HFFc6 (cell line): ENCODE measurements at regions not wholly inside any gene's neighbourhood (a gene's known extent, or its start where the extent isn't known, plus 50 kb on each side); places are given as distances from the start of the nearest gene placed in this dataset.

Source experiments
- DNase-seq: peaks from one replicate; pipeline ENCODE4 v3.0.0-alpha.2; 2018
- H3K27ac Mint-ChIP-seq: 2 replicates; pipeline ENCODE4 v1.8.0; 2020; ENCODE audit warnings: mild to moderate bottlenecking, mixed read lengths
- H3K27me3 Mint-ChIP-seq: 2 replicates; pipeline ENCODE4 v1.8.0; 2021; ENCODE audit warnings: mild to moderate bottlenecking, moderate library complexity, mixed read lengths; ENCODE audit not compliant: insufficient read depth
- H3K36me3 Mint-ChIP-seq: 2 replicates; pipeline ENCODE4 v1.8.0; 2021; ENCODE audit warnings: low read depth, mixed read lengths
- H3K4me1 Mint-ChIP-seq: 2 replicates; pipeline ENCODE4 v1.8.0; 2020; ENCODE audit warnings: low read depth, mixed read lengths
- H3K4me3 Mint-ChIP-seq: 2 replicates; pipeline ENCODE4 v1.8.0; 2020; ENCODE audit warnings: mild to moderate bottlenecking, moderate library complexity, mixed read lengths
- H3K9me3 Mint-ChIP-seq: 2 replicates; pipeline ENCODE4 v1.8.0; 2020; ENCODE audit warnings: mild to moderate bottlenecking, mixed read lengths
- TF ChIP-seq, protein P1 (sequence below): fragments of 200-600 bp; sonication (generic); IDR thresholded peaks from 2 replicates; pipeline ENCODE4 v1.5.0; 2021; ENCODE audit warnings: antibody characterized with exemption, mild to moderate bottlenecking

DNA sequence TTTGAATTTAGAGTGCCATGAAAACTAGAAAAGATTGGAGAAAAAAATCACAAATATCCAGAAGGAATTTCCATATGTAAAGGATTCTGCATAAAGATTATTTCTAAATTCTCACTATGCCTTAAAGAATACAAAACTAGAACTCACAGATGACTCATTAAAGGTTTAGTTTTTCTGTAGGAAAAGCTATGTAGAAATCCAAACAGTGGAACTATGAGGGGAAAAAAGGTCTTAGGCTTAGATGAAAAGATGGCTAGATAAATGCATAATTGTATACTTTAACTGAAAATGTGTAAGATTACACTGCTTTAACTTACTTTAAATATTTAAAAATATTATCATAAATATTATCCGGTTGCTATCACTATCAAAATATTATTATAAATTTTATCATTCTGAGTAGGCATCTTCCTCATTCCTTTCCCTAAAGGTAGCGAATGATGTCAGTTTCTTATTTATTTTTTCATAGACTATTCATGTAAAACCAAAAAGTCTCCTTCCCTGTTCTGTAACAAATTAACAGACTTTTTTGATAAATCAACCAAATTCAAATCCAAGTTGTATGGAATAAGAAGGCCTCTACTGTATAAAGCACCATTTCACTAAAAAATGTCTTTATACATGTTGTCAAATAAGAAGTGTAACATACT lies 69.1 kb upstream of the COMTD1 start:
- H3K27ac Mint-ChIP-seq, result no peak overlapping the region
- peaks cover 5% of the 10 kb centered on the region; the same call in 1 of the 2 replicates for H3K36me3 Mint-ChIP-seq
- H3K9me3 Mint-ChIP-seq, result peaks cover 12% of the 10 kb centered on the region
- H3K27me3 Mint-ChIP-seq, result peaks cover 8% of the 10 kb centered on the region
- TF ChIP-seq, protein P1, sequence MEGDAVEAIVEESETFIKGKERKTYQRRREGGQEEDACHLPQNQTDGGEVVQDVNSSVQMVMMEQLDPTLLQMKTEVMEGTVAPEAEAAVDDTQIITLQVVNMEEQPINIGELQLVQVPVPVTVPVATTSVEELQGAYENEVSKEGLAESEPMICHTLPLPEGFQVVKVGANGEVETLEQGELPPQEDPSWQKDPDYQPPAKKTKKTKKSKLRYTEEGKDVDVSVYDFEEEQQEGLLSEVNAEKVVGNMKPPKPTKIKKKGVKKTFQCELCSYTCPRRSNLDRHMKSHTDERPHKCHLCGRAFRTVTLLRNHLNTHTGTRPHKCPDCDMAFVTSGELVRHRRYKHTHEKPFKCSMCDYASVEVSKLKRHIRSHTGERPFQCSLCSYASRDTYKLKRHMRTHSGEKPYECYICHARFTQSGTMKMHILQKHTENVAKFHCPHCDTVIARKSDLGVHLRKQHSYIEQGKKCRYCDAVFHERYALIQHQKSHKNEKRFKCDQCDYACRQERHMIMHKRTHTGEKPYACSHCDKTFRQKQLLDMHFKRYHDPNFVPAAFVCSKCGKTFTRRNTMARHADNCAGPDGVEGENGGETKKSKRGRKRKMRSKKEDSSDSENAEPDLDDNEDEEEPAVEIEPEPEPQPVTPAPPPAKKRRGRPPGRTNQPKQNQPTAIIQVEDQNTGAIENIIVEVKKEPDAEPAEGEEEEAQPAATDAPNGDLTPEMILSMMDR, result no peak
- no peak overlapping the region for H3K4me3 Mint-ChIP-seq
- no peak for DNase-seq
- no peaks in the 10 kb centered on the region for H3K4me1 Mint-ChIP-seq

DNA sequence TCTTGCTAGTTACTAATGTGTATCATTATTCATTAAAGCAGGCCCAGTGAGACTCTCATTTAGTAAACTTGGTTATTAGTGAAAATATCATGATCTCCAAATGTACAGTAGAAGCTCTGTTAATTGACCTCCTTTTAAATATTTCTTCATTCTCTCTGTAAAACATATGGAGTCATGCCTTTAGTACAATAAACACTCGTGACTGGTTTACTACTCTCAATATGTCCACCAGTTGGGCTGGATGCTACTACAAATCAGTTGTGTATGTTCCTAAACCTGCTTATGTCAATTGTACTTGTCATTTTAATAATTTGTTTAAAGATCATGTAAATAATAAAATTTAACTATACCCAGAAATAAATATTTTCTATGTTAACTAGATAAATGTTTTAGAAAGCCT lies 68.6 kb upstream of the COMTD1 start:
- DNase-seq, result no peak
- H3K9me3 Mint-ChIP-seq, result peaks cover 12% of the 10 kb centered on the region
- H3K4me3 Mint-ChIP-seq, result no peak overlapping the region
- peaks cover 8% of the 10 kb centered on the region for H3K27me3 Mint-ChIP-seq
- H3K4me1 Mint-ChIP-seq, result no peaks in the 10 kb centered on the region
- TF ChIP-seq, protein P1, result no peak
- H3K27ac Mint-ChIP-seq, result no peak overlapping the region
- H3K36me3 Mint-ChIP-seq, result peaks cover 5% of the 10 kb centered on the region; the same call in 1 of the 2 replicates

DNA sequence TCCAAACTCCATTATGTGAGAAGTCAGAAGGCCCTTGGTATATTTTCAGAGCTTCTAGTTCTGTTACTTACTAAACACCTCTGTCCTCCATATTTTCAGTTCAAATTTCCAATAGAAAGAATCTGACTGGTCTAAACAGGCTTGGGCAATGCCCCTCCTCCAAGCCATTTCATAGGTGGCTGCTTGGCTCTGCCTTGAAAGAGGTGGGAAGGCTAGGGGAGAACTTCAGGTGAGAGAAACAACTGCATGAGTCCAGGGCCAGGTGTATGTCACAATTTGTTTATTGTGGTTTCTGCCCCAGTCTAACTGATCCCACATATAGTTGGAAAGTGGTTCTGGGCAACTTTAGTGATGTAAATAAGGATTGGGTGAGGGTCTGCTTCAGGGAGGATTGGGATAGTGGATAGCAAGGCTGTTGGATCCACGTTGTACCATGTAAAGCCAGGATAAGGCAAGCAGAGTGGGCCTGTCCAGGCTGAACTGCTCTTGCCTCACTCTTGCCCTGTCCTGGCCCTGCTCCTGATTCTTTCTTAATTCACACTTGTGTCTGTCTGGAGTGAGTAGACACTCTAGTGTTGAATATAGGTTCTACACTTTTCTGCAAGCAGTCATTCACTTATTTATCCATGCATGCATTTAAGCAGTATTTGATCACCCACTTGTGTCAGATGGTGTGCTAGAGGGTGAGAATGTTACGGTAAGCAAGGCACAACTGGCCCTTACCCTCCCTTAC lies 67.5 kb upstream of the COMTD1 start:
- Mint-ChIP-seq H3K9me3 (peaks cover 12% of the 10 kb centered on the region), H3K36me3 (peaks cover 5% of the 10 kb centered on the region; the same call in 1 of the 2 replicates), H3K27ac (no peak overlapping the region), H3K4me3 (no peak overlapping the region), H3K27me3 (peaks cover 8% of the 10 kb centered on the region), H3K4me1 (no peaks in the 10 kb centered on the region)
- no peak for DNase-seq
- TF ChIP-seq, protein P1, result no peak

DNA sequence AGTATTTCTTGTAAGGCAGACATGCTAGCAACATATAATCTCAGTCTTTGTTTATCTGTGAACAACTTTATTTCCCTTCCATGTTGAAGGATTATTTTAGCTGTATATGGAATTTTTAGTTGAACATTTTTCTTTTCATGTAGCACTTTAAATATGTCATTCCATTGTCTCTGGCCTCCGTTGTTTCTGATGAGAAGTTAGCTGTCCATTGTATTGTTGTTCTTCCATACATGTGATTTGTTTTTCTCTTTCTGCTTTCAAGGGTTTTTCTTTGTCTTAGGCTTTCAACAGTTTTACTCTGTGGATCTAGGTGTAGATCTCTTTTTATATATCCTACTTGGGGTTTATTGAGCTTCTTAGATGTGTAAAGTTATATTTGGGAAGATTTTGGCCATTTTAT lies 66.3 kb upstream of the COMTD1 start:
- H3K27ac Mint-ChIP-seq, result no peak overlapping the region
- DNase-seq, result no peak
- TF ChIP-seq, protein P1, result no peak
- no peak overlapping the region for H3K4me3 Mint-ChIP-seq
- H3K36me3 Mint-ChIP-seq, result peaks cover 5% of the 10 kb centered on the region; the same call in 1 of the 2 replicates
- H3K27me3 Mint-ChIP-seq, result peaks cover 5% of the 10 kb centered on the region
- peaks cover 12% of the 10 kb centered on the region for H3K9me3 Mint-ChIP-seq
- H3K4me1 Mint-ChIP-seq, result no peaks in the 10 kb centered on the region

DNA sequence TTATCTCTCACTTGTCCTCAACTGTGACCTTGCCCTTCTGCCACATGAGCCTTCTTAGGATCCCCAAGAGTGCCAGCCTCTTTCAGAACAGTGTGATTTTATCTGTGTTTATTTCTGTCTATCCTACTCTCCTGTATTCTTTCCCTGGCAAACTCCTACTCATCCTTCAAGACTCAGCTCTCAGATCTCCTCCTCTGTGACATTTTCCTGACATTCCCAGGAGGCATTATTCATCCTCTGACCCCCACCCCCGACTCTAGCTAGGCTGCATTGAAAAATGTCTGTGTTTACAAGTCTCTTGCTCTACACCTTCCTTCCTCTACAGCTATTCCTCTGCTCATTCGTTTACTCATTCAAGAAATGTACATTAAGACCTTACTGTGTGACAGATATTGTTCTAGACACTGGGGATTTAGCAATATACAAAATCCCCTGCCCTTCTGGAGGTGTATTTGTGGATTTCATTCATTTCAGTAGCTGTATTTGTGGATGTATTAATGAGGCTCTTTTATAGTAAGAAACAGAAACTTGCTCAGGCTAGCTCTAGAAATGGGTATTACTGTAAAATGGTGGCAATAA lies 61.4 kb upstream of the COMTD1 start:
- Mint-ChIP-seq H3K9me3 (peaks cover 3% of the 10 kb centered on the region), H3K36me3 (peaks cover 3% of the 10 kb centered on the region; the same call in 1 of the 2 replicates), H3K27ac (no peak overlapping the region), H3K4me1 (no peaks in the 10 kb centered on the region; the same call in 1 of the 2 replicates), H3K27me3 (peaks cover 9% of the 10 kb centered on the region), H3K4me3 (no peak overlapping the region)
- DNase-seq, result no peak
- TF ChIP-seq, protein P1, result no peak
